NCI-H510A treated with DMSO at 0.1 percent for 48 hours (cell line): ENCODE measurements at regions not wholly inside any gene's neighbourhood (a gene's known extent, or its start where the extent isn't known, plus 50 kb on each side); places are given as distances from the start of the nearest gene placed in this dataset.
"Not testable (repeated sequence)": the region's sequence is repeated elsewhere in the genome, so short reads cannot be mapped to it uniquely, and the experiment has no call there.

ENCODE experiments used
- DNase-seq: peaks from one replicate; lab custom pipeline; 2025; lab: John Stamatoyannopoulos, UW

- no peak for DNase-seq
These were observed 81.7 kb upstream of the RALGPS2 start for GRCh38 chr1:178643349-178643748.

- no peak for DNase-seq
These were observed 81.2 kb upstream of the RALGPS2 start for GRCh38 chr1:178643831-178644230.

GRCh38 chr1:178644308-178645120 lies 80.5 kb upstream of the RALGPS2 start:
- peak; percentile 56 for DNase-seq

GRCh38 chr1:178645157-178645807 lies 79.8 kb upstream of the RALGPS2 start:
- peak; percentile 59 for DNase-seq

- no peak for DNase-seq
These were observed 79.2 kb upstream of the RALGPS2 start for GRCh38 chr1:178645808-178646200.

- no peak for DNase-seq
These were observed 78.2 kb upstream of the RALGPS2 start for GRCh38 chr1:178646821-178647220.

GRCh38 chr1:178648151-178648550 lies 76.9 kb upstream of the RALGPS2 start:
- no peak for DNase-seq

- no peak for DNase-seq
These were observed 75.3 kb upstream of the RALGPS2 start for GRCh38 chr1:178649582-178650350.

- DNase-seq: no peak
These were observed 74.0 kb upstream of the RALGPS2 start for GRCh38 chr1:178650934-178651511.

- no peak for DNase-seq
These were observed 73.3 kb upstream of the RALGPS2 start for GRCh38 chr1:178651742-178652141.

GRCh38 chr1:178652506-178653490 lies 72.2 kb upstream of the RALGPS2 start:
- DNase-seq: no peak

GRCh38 chr1:178659789-178660208 lies 65.2 kb upstream of the RALGPS2 start:
- no peak for DNase-seq

- no peak for DNase-seq
These were observed 64.6 kb upstream of the RALGPS2 start for GRCh38 chr1:178660461-178660860.

- DNase-seq: no peak
These were observed 60.8 kb upstream of the RALGPS2 start for GRCh38 chr1:178664278-178664677.

GRCh38 chr1:178665579-178665978 lies 59.5 kb upstream of the RALGPS2 start:
- DNase-seq: no peak

GRCh38 chr1:178666891-178667290 lies 58.2 kb upstream of the RALGPS2 start:
- DNase-seq: not testable (repeated sequence)

GRCh38 chr1:178672434-178672833 lies 52.6 kb upstream of the RALGPS2 start:
- no peak for DNase-seq

- DNase-seq: not testable (repeated sequence)
These were observed 50.5 kb upstream of the RALGPS2 start for GRCh38 chr1:178674559-178674958.
